IMR-90 (cell line): ENCODE measurements at regions not wholly inside any gene's neighbourhood (a gene's known extent, or its start where the extent isn't known, plus 50 kb on each side); places are given as distances from the start of the nearest gene placed in this dataset.

ENCODE experiments used
- ATAC-seq: fragments of 200-7000 bp; cut with Tn5 transposase; 2 replicates; pipeline ENCODE4 v1.9.1; 2020; ENCODE audit warnings: low read depth, mild to moderate bottlenecking, moderate library complexity
- BruUV-seq: library from RNA; stranded (reverse); fragments of 400-500 nt; replicated peaks from 2 replicates; lab custom pipeline; 2021; lab: Mats Ljungman, UMichigan
- CTCF ChIA-PET: fragments of 300-600 bp; formaldehyde crosslinking; extraction: SDS; loops from one replicate; lab custom pipeline; 2021; ENCODE audit warnings: antibody characterized with exemption; lab: Yijun Ruan, JAX
- POLR2A ChIA-PET: fragments of 300-600 bp; sonication (Branson Sonifier 250); formaldehyde crosslinking; loops from one replicate; lab custom pipeline; 2022; ENCODE audit warnings: antibody characterized with exemption; ENCODE audit not compliant: unreplicated experiment; lab: Charles Lee
- DNase-seq: peaks from one replicate; pipeline ENCODE4 v3.0.0; 2013
- H2AFZ ChIP-seq: replicated peaks from 2 replicates; pipeline ENCODE3; 2013; ENCODE audit warnings: low read length, mild to moderate bottlenecking; ENCODE audit not compliant: poor library complexity
- H2AK5ac ChIP-seq: 2 replicates; pipeline ENCODE4 v1.6.1; 2013; ENCODE audit warnings: low read depth, low read length, inconsistent platforms
- H2AK9ac ChIP-seq: replicated peaks from 2 replicates; pipeline ENCODE3; 2013; ENCODE audit warnings: mild to moderate bottlenecking, low read depth, low read length, moderate library complexity; ENCODE audit not compliant: poor library complexity
- H2BK120ac ChIP-seq: 2 replicates; pipeline ENCODE4 v1.6.1; 2013; ENCODE audit warnings: low read depth, low read length, inconsistent platforms
- H2BK15ac ChIP-seq: 3 replicates; pipeline ENCODE4 v1.6.1; 2013; ENCODE audit warnings: low read depth, low read length, inconsistent platforms
- H2BK20ac ChIP-seq: 2 replicates; pipeline ENCODE4 v1.6.1; 2013; ENCODE audit warnings: low read depth, mild to moderate bottlenecking, inconsistent platforms, low read length, moderate library complexity
- H2BK5ac ChIP-seq: 2 replicates; pipeline ENCODE4 v1.6.1; 2013; ENCODE audit warnings: mild to moderate bottlenecking, low read depth, low read length, inconsistent platforms; ENCODE audit not compliant: poor library complexity, severe bottlenecking
- H3K14ac ChIP-seq: replicated peaks from 2 replicates; pipeline ENCODE4 v1.6.1; 2013; ENCODE audit warnings: low read depth, low read length, inconsistent platforms
- H3K18ac ChIP-seq: 2 replicates; pipeline ENCODE4 v1.6.1; 2013; ENCODE audit warnings: low read depth, low read length, control low read depth
- H3K23ac ChIP-seq: 2 replicates; pipeline ENCODE4 v1.6.1; 2013; ENCODE audit warnings: low read depth, low read length, inconsistent platforms
- H3K27ac ChIP-seq: 2 replicates; pipeline ENCODE4 v1.5.1; 2013; ENCODE audit warnings: mild to moderate bottlenecking, control low read depth, low read length; ENCODE audit not compliant: insufficient read depth
- H3K27me3 ChIP-seq: 2 replicates; pipeline ENCODE4 v1.6.1; 2013; ENCODE audit warnings: low read length; ENCODE audit not compliant: control insufficient read depth, insufficient read depth
- H3K36me3 ChIP-seq: 2 replicates; pipeline ENCODE4 v1.6.1; 2013; ENCODE audit warnings: low read length, mixed read lengths; ENCODE audit not compliant: control insufficient read depth, insufficient read depth
- H3K4ac ChIP-seq: 2 replicates; pipeline ENCODE4 v1.6.1; 2013; ENCODE audit warnings: low read depth, low read length, inconsistent platforms
- H3K4me1 ChIP-seq: 2 replicates; pipeline ENCODE4 v1.6.1; 2013; ENCODE audit warnings: low read length, mixed read lengths; ENCODE audit not compliant: control insufficient read depth, insufficient read depth
- H3K4me2 ChIP-seq: 2 replicates; pipeline ENCODE4 v1.6.1; 2013; ENCODE audit warnings: low read depth, mild to moderate bottlenecking, control low read depth, low read length, moderate library complexity
- H3K4me3 ChIP-seq: 2 replicates; pipeline ENCODE4 v1.5.1; 2013; ENCODE audit warnings: low read depth, mild to moderate bottlenecking, control low read depth, low read length, moderate library complexity; ENCODE audit not compliant: insufficient read depth
- H3K56ac ChIP-seq: 2 replicates; pipeline ENCODE4 v1.6.1; 2013; ENCODE audit warnings: low read length, inconsistent platforms; ENCODE audit not compliant: insufficient read depth; ENCODE audit errors: extremely low read depth
- H3K79me1 ChIP-seq, 2 experiments: 2 replicates each; pipeline ENCODE4 v1.6.1; 2013; ENCODE audit warnings: low read length in 2 of 2, inconsistent platforms in 1 of 2, low read depth in 1 of 2
- H3K9ac ChIP-seq: 2 replicates; pipeline ENCODE4 v1.6.1; 2013; ENCODE audit warnings: low read depth, low read length, control low read depth
- H3K9me1 ChIP-seq: 2 replicates; pipeline ENCODE4 v1.6.1; 2013; ENCODE audit warnings: low read length, inconsistent platforms; ENCODE audit not compliant: insufficient read depth
- H3K9me3 ChIP-seq: 2 replicates; pipeline ENCODE4 v1.6.1; 2013; ENCODE audit warnings: low read length; ENCODE audit not compliant: control insufficient read depth, insufficient read depth
- H4K20me1 ChIP-seq: 2 replicates; pipeline ENCODE4 v1.6.1; 2013; ENCODE audit warnings: low read length, inconsistent platforms; ENCODE audit not compliant: insufficient read depth
- H4K5ac ChIP-seq: 2 replicates; pipeline ENCODE4 v1.6.1; 2013; ENCODE audit warnings: mild to moderate bottlenecking, low read depth, low read length, control low read depth
- H4K8ac ChIP-seq, 2 experiments: 2 replicates each; pipeline ENCODE4 v1.6.1; 2013; ENCODE audit warnings: low read depth in 2 of 2, low read length in 2 of 2, control low read depth in 1 of 2, inconsistent platforms in 1 of 2
- H4K91ac ChIP-seq: 2 replicates; pipeline ENCODE4 v1.6.1; 2013; ENCODE audit warnings: low read depth, low read length, inconsistent platforms; ENCODE audit not compliant: insufficient read depth
- CEBPB ChIP-seq: IDR thresholded peaks from 2 replicates; pipeline ENCODE4 v1.6.1; 2012; ENCODE audit warnings: low read depth, low read length, improper control_type of control experiment
- CHD1 ChIP-seq: IDR thresholded peaks from 2 replicates; pipeline ENCODE4 v1.6.1; 2012; ENCODE audit warnings: low read depth, low read length, improper control_type of control experiment
- WGBS, 2 experiments: methylation state at CpG; one replicate each; pipeline versions ENCODE4 v1.1.5 to v1.1.7; 2013; ENCODE audit warnings: missing lambda C conversion rate in 2 of 2; ENCODE audit not compliant: insufficient read length in 1 of 2; ENCODE audit errors: extremely low coverage in 2 of 2; 5-methylcytosine and 5-hydroxymethylcytosine counted together
- dilution Hi-C: fragments of 300-500 bp; cut with HindIII; formaldehyde crosslinking; loops from one replicate; pipeline ENCODE4 v1.14.3; 2018; ENCODE audit warnings: low sequenced_read_pairs; ENCODE audit not compliant: unreplicated experiment
- in situ Hi-C: fragments of 300-500 bp; cut with MboI; formaldehyde crosslinking; loops from 3 replicates; pipeline ENCODE4 v1.14.3; 2019; ENCODE audit warnings: low sequenced_read_pairs, inconsistent platforms, mixed read lengths
- intact Hi-C: fragments of 100-400 bp; cut with micrococcal nuclease; formaldehyde crosslinking; loops from 2 replicates; pipeline ENCODE4 v1.10.0; 2022

GRCh38 chr11:23957314-23957713 is 539.5 kb upstream of the LUZP2 start:
- Histone ChIP-seq H3K56ac (peak overlapping the region; percentile 10; the same call in 1 of the 2 replicates), H4K91ac (peak overlapping the region; percentile 7; the same call in 1 of the 2 replicates), H3K9ac (no peak overlapping the region), H3K4me2 (no peak overlapping the region), H2BK5ac (peak overlapping the region; percentile 67), H2AK5ac (no peak overlapping the region), H3K14ac (peak overlapping the region; percentile 37; the same call in 1 of the 2 replicates), H3K27me3 (no peaks in the 10 kb centered on the region), H3K27ac (no peak overlapping the region), H3K36me3 (no peaks in the 10 kb centered on the region), H2AK9ac (no peak overlapping the region), H4K8ac (peak overlapping the region; percentile 20 to 74; a peak in 3 of 4 replicates), H3K4me1 (peaks cover 6% of the 10 kb centered on the region; the same call in 1 of the 2 replicates), H2AFZ (no peak overlapping the region), H4K20me1 (no peaks in the 10 kb centered on the region), H3K18ac (peak overlapping the region; percentile 93; the same call in 1 of the 2 replicates), H2BK15ac (peak overlapping the region; percentile 48; the same call in 2 of the 3 replicates), H3K79me1 (no peaks in the 10 kb centered on the region), H3K9me1 (no peaks in the 10 kb centered on the region), H2BK20ac (peak overlapping the region; percentile 79; the same call in 1 of the 2 replicates), H3K23ac (peak overlapping the region; percentile 64; the same call in 1 of the 2 replicates), H3K4me3 (no peak overlapping the region), H4K5ac (peak overlapping the region; percentile 72; the same call in 1 of the 2 replicates), H3K9me3 (no peaks in the 10 kb centered on the region), H2BK120ac (peak overlapping the region; percentile 75), H3K4ac (peak overlapping the region; percentile 66; the same call in 1 of the 2 replicates)
- intact Hi-C loops (loop anchor here (1.0 kb wide), 1 partner anchor 252 kb away; no protein-coding TSS in a partner anchor), dilution Hi-C loops (no loop called here), in situ Hi-C loops (no loop called here)
- TF ChIP-seq CHD1 (no peak), CEBPB (peak; percentile 87)
- WGBS, 2 experiments, result 100% methylated on average over 2 of the region's 4 CpGs; no CpG with 5 or more reads in 1 of the 2 experiments
- POLR2A ChIA-PET, result no interaction called here
- CTCF ChIA-PET, result interaction anchor here (0.6 to 0.7 kb wide), 3 partner anchors 17 to 867 kb away, joined by 5 to 10 read pairs (median 8); no protein-coding TSS in a partner anchor
- ATAC-seq (no peak), DNase-seq (peak; percentile 65)
- BruUV-seq, result no TSS peak
